ENCODE measurements at regions not wholly inside any gene's neighbourhood (a gene's known extent, or its start where the extent isn't known, plus 50 kb on each side); places are given as distances from the start of the nearest gene placed in this dataset.

GRCh38 chr14:42123526-42123925, 516.9 kb downstream of the LRFN5 start:
- TF ChIP-seq POLR2AphosphoS5 (IDR thresholded peaks at IDR 0.05; ENCODE audit: low read depth, low read length) = no peak
- no peak for TF ChIP-seq TCF7L2 (IDR thresholded peaks at IDR 0.05; ENCODE audit: low read depth, low read length)
- TF ChIP-seq, protein P1, sequence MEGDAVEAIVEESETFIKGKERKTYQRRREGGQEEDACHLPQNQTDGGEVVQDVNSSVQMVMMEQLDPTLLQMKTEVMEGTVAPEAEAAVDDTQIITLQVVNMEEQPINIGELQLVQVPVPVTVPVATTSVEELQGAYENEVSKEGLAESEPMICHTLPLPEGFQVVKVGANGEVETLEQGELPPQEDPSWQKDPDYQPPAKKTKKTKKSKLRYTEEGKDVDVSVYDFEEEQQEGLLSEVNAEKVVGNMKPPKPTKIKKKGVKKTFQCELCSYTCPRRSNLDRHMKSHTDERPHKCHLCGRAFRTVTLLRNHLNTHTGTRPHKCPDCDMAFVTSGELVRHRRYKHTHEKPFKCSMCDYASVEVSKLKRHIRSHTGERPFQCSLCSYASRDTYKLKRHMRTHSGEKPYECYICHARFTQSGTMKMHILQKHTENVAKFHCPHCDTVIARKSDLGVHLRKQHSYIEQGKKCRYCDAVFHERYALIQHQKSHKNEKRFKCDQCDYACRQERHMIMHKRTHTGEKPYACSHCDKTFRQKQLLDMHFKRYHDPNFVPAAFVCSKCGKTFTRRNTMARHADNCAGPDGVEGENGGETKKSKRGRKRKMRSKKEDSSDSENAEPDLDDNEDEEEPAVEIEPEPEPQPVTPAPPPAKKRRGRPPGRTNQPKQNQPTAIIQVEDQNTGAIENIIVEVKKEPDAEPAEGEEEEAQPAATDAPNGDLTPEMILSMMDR (IDR thresholded peaks at IDR 0.05) = no peak
- no peak for TF ChIP-seq SIN3A (IDR thresholded peaks at IDR 0.05; ENCODE audit: borderline replicate concordance, insufficient read depth, low read depth, low read length)
- no peak for TF ChIP-seq REST (IDR thresholded peaks at IDR 0.05; ENCODE audit: insufficient read depth in 1 of 2, low read depth in 2 of 2, low read length in 1 of 2)
- no TSS peak for BruUV-seq (replicated peaks)
- ChIA-PET POLR2A (no interaction called here), CTCF (no interaction called here)
- in situ Hi-C loops (cut with HindIII; ENCODE audit: low pct_unique_long_range_greater_than_20kb, low sequenced_read_pairs) (no loop called here), intact Hi-C loops (cut with micrococcal nuclease; ENCODE audit: unreplicated experiment) (no loop called here)
- no peaks in the 10 kb centered on the region for H3K4me1 ChIP-seq (ENCODE audit: control insufficient read depth, insufficient read depth, low read length)
- no peak overlapping the region for H3K27ac ChIP-seq (ENCODE audit: low read length)
- H3K4me3 ChIP-seq (ENCODE audit: low read depth in 2 of 2, low read length in 2 of 2) = no peak overlapping the region
- H3K9me3 ChIP-seq (ENCODE audit: control insufficient read depth, insufficient read depth, low read depth, low read length) = no peaks in the 10 kb centered on the region
- H3K36me3 ChIP-seq (ENCODE audit: control insufficient read depth, insufficient read depth, low read length) = no peaks in the 10 kb centered on the region
- DNase-seq (ENCODE audit: low read depth, low spot score) (no peak), ATAC-seq (no peak)
- H3K27me3 ChIP-seq (ENCODE audit: control insufficient read depth, insufficient read depth, low read length) = no peaks in the 10 kb centered on the region

- CTCF ChIA-PET = no interaction called here
- TF ChIP-seq POLR2AphosphoS5 (IDR thresholded peaks at IDR 0.05; ENCODE audit: low read depth, low read length) (no peak), SIN3A (IDR thresholded peaks at IDR 0.05; ENCODE audit: borderline replicate concordance, insufficient read depth, low read depth, low read length) (no peak), TCF7L2 (IDR thresholded peaks at IDR 0.05; ENCODE audit: low read depth, low read length) (no peak)
- H3K4me1 ChIP-seq (ENCODE audit: control insufficient read depth, insufficient read depth, low read length) = no peaks in the 10 kb centered on the region
- POLR2A ChIA-PET = no interaction called here
- intact Hi-C loops (cut with micrococcal nuclease; ENCODE audit: unreplicated experiment) = no loop called here
- no peak overlapping the region for H3K27ac ChIP-seq (ENCODE audit: low read length)
- ATAC-seq = no peak
- no peaks in the 10 kb centered on the region for H3K27me3 ChIP-seq (ENCODE audit: control insufficient read depth, insufficient read depth, low read length)
- no peak overlapping the region for H3K4me3 ChIP-seq (ENCODE audit: low read depth in 2 of 2, low read length in 2 of 2)
- DNase-seq (ENCODE audit: low read depth, low spot score) = no peak
- peaks cover 6% of the 10 kb centered on the region; the same call in 1 of the 2 replicates for H3K9me3 ChIP-seq (ENCODE audit: control insufficient read depth, insufficient read depth, low read depth, low read length)
- in situ Hi-C loops (cut with HindIII; ENCODE audit: low pct_unique_long_range_greater_than_20kb, low sequenced_read_pairs) = no loop called here
- BruUV-seq (replicated peaks) = no TSS peak
- no peaks in the 10 kb centered on the region for H3K36me3 ChIP-seq (ENCODE audit: control insufficient read depth, insufficient read depth, low read length)
These were observed 506.8 kb downstream of the LRFN5 start for GRCh38 chr14:42113358-42114069.

GRCh38 chr14:42112108-42112507, 505.4 kb downstream of the LRFN5 start:
- no peak for DNase-seq (ENCODE audit: low read depth, low spot score)
- H3K27me3 ChIP-seq (ENCODE audit: control insufficient read depth, insufficient read depth, low read length) = no peaks in the 10 kb centered on the region
- BruUV-seq (replicated peaks) = no TSS peak
- in situ Hi-C loops (cut with HindIII; ENCODE audit: low pct_unique_long_range_greater_than_20kb, low sequenced_read_pairs) = no loop called here
- ChIA-PET CTCF (no interaction called here), POLR2A (no interaction called here)
- TF ChIP-seq, protein P1 (IDR thresholded peaks at IDR 0.05) = no peak
- TF ChIP-seq POLR2AphosphoS5 (IDR thresholded peaks at IDR 0.05; ENCODE audit: low read depth, low read length) = no peak
- no peak for TF ChIP-seq TCF7L2 (IDR thresholded peaks at IDR 0.05; ENCODE audit: low read depth, low read length)
- no peak for TF ChIP-seq SIN3A (IDR thresholded peaks at IDR 0.05; ENCODE audit: borderline replicate concordance, insufficient read depth, low read depth, low read length)
- TF ChIP-seq REST (IDR thresholded peaks at IDR 0.05; ENCODE audit: insufficient read depth in 1 of 2, low read depth in 2 of 2, low read length in 1 of 2) = no peak
- H3K27ac ChIP-seq (ENCODE audit: low read length) = no peak overlapping the region
- no peaks in the 10 kb centered on the region for H3K36me3 ChIP-seq (ENCODE audit: control insufficient read depth, insufficient read depth, low read length)
- peaks cover 6% of the 10 kb centered on the region; the same call in 1 of the 2 replicates for H3K9me3 ChIP-seq (ENCODE audit: control insufficient read depth, insufficient read depth, low read depth, low read length)
- no peak for ATAC-seq
- no peaks in the 10 kb centered on the region for H3K4me1 ChIP-seq (ENCODE audit: control insufficient read depth, insufficient read depth, low read length)
- intact Hi-C loops (cut with micrococcal nuclease; ENCODE audit: unreplicated experiment) = no loop called here
- no peak overlapping the region for H3K4me3 ChIP-seq (ENCODE audit: low read depth in 2 of 2, low read length in 2 of 2)

Data from Panc1 (cell line).